SK-N-SH (cell line): ENCODE measurements at regions not wholly inside any gene's neighbourhood (a gene's known extent, or its start where the extent isn't known, plus 50 kb on each side); places are given as distances from the start of the nearest gene placed in this dataset.

Experiments used
- CTCF ChIA-PET: fragments of 300-600, 350-600 bp; formaldehyde crosslinking; extraction: SDS; loops from one replicate; lab custom pipeline; 2021; lab: Yijun Ruan, JAX
- POLR2A ChIA-PET: fragments of 350-600 bp; sonication (Branson Sonifier 250); formaldehyde crosslinking; extraction: SDS; loops from one replicate; lab custom pipeline; 2020; ENCODE audit warnings: antibody characterized with exemption, inconsistent platforms; lab: Yijun Ruan, JAX
- DNase-seq: peaks from one replicate; pipeline ENCODE4 v3.0.0; 2012
- H2AFZ ChIP-seq: fragments of 200-600 bp; sonication (generic); 2 replicates; pipeline ENCODE4 v1.8.1; 2016; ENCODE audit warnings: antibody characterized with exemption, mild to moderate bottlenecking, low read depth
- H3F3A ChIP-seq: fragments of 200-600 bp; sonication (generic); replicated peaks from 2 replicates; pipeline ENCODE3; 2016; ENCODE audit warnings: antibody characterized with exemption, mild to moderate bottlenecking; ENCODE audit not compliant: insufficient read depth
- H3K27ac ChIP-seq, 2 experiments: fragments of 200-500 bp in 1 of 2; fragments of 200-600 bp in 1 of 2; sonication (Bioruptor generic) in 1 of 2; sonication (generic), shearing (Covaris generic) in 1 of 2; 2 replicates each; pipeline versions ENCODE4 v1.5.1 to v1.6.1; 2014 to 2016; ENCODE audit warnings: low read depth in 2 of 2, inconsistent platforms in 1 of 2, low read length in 1 of 2, mild to moderate bottlenecking in 1 of 2, mixed read lengths in 1 of 2
- H3K27me3 ChIP-seq: fragments of 200-600 bp; sonication (generic), shearing (Covaris generic); 2 replicates; pipeline ENCODE4 v1.6.1; 2016; ENCODE audit warnings: mixed run types; ENCODE audit not compliant: insufficient read depth
- H3K36me3 ChIP-seq, 2 experiments: fragments of 200-500 bp in 1 of 2; fragments of 200-600 bp in 1 of 2; sonication (Bioruptor generic) in 1 of 2; sonication (generic) in 1 of 2; replicated peaks in 1 of 2; 2 replicates each; pipeline versions ENCODE3 to v1.5.1; 2014 to 2016; ENCODE audit warnings: low read length in 1 of 2, mild to moderate bottlenecking in 1 of 2; ENCODE audit not compliant: insufficient read depth in 2 of 2, control insufficient read depth in 1 of 2
- H3K4me1 ChIP-seq, 2 experiments: fragments of 200-500 bp in 1 of 2; fragments of 200-600 bp in 1 of 2; sonication (Bioruptor generic) in 1 of 2; sonication (generic), shearing (Covaris generic) in 1 of 2; 2 replicates each; pipeline versions ENCODE4 v1.5.1 to v1.6.1; 2014 to 2016; ENCODE audit warnings: low read depth in 1 of 2, low read length in 1 of 2, mixed run types in 1 of 2; ENCODE audit not compliant: insufficient read depth in 2 of 2, control insufficient read depth in 1 of 2
- H3K4me2 ChIP-seq: fragments of 200-600 bp; sonication (generic), shearing (Covaris generic); 2 replicates; pipeline ENCODE4 v1.6.1; 2017; ENCODE audit warnings: mixed run types
- H3K4me3 ChIP-seq, 2 experiments: fragments of 200-500 bp in 1 of 2; fragments of 200-600 bp in 1 of 2; sonication (Bioruptor generic) in 1 of 2; sonication (generic), shearing (Covaris generic) in 1 of 2; 2 replicates each; pipeline versions ENCODE4 v1.5.1 to v1.8.1; 2014 to 2016; ENCODE audit warnings: low read depth in 2 of 2, inconsistent platforms in 1 of 2, low read length in 1 of 2, mild to moderate bottlenecking in 1 of 2, mixed read lengths in 1 of 2, moderate library complexity in 1 of 2
- H3K79me2 ChIP-seq: fragments of 200-600 bp; sonication (generic); 2 replicates; pipeline ENCODE4 v1.8.1; 2017; ENCODE audit warnings: mild to moderate bottlenecking; ENCODE audit not compliant: insufficient read depth
- H3K9ac ChIP-seq: fragments of 200-600 bp; sonication (generic); 2 replicates; pipeline ENCODE4 v1.6.1; 2017; ENCODE audit warnings: mixed run types
- H3K9me2 ChIP-seq: fragments of 200-600 bp; sonication (generic); 2 replicates; pipeline ENCODE4 v1.6.1; 2017; ENCODE audit warnings: mixed run types
- H3K9me3 ChIP-seq: fragments of 200-600 bp; sonication (generic); 2 replicates; pipeline ENCODE4 v1.6.1; 2017; ENCODE audit warnings: mixed run types, mild to moderate bottlenecking, moderate library complexity
- H4K20me1 ChIP-seq: fragments of 200-600 bp; sonication (generic); 2 replicates; pipeline ENCODE4 v1.6.1; 2017; ENCODE audit warnings: mild to moderate bottlenecking, mixed run types; ENCODE audit not compliant: insufficient read depth
- ELF1 ChIP-seq: IDR thresholded peaks from 2 replicates; pipeline ENCODE4 v1.4.0; 2012
- EP300 ChIP-seq, 2 experiments: IDR thresholded peaks; 2 replicates each; pipeline versions ENCODE4 v1.4.0 to v1.6.1; 2012; ENCODE audit warnings: borderline replicate concordance in 1 of 2, low read depth in 1 of 2, low read length in 1 of 2
- EZH2phosphoT487 ChIP-seq: fragments of 200-600 bp; sonication (generic); IDR thresholded peaks from 2 replicates; pipeline ENCODE4 v1.6.1; 2017; ENCODE audit warnings: low read depth, mixed run types, mild to moderate bottlenecking, antibody characterized with exemption, moderate library complexity, borderline replicate concordance
- FOSL2 ChIP-seq: IDR thresholded peaks from 2 replicates; pipeline ENCODE4 v1.4.0; 2012; ENCODE audit warnings: low read depth, mild to moderate bottlenecking, moderate library complexity, borderline replicate concordance
- FOXJ3 ChIP-seq: sonication (generic); formaldehyde crosslinking; IDR thresholded peaks from 2 replicates; pipeline ENCODE4 v1.5.1; 2020; ENCODE audit warnings: mild to moderate bottlenecking, missing genetic modification reagents
- FOXM1 ChIP-seq: IDR thresholded peaks from 2 replicates; pipeline ENCODE4 v1.4.0; 2012; ENCODE audit warnings: low read depth, mild to moderate bottlenecking
- GATA2 ChIP-seq: sonication (generic); formaldehyde crosslinking; IDR thresholded peaks from 2 replicates; pipeline ENCODE4 v1.5.0; 2020; ENCODE audit warnings: mild to moderate bottlenecking, missing genetic modification reagents
- JUND ChIP-seq: IDR thresholded peaks from 2 replicates; pipeline ENCODE4 v1.4.0; 2012
- MXI1 ChIP-seq: IDR thresholded peaks from 2 replicates; pipeline ENCODE4 v1.6.1; 2012; ENCODE audit warnings: mild to moderate bottlenecking, low read depth, low read length, improper control_type of control experiment
- NFIC ChIP-seq: IDR thresholded peaks from 2 replicates; pipeline ENCODE4 v1.4.0; 2012; ENCODE audit warnings: borderline replicate concordance
- RAD21 ChIP-seq: IDR thresholded peaks from 2 replicates; pipeline ENCODE4 v1.6.1; 2012; ENCODE audit warnings: mild to moderate bottlenecking, low read length
- RFX5 ChIP-seq: IDR thresholded peaks from 2 replicates; pipeline ENCODE4 v1.6.1; 2012; ENCODE audit warnings: mild to moderate bottlenecking, improper control_type of control experiment, low read length
- TAF1 ChIP-seq: IDR thresholded peaks from 2 replicates; pipeline ENCODE4 v1.6.1; 2012; ENCODE audit warnings: low read depth, mild to moderate bottlenecking, low read length, moderate library complexity, borderline replicate concordance
- TCF12 ChIP-seq: IDR thresholded peaks from 2 replicates; pipeline ENCODE4 v1.4.0; 2012
- TEAD4 ChIP-seq: IDR thresholded peaks from 2 replicates; pipeline ENCODE4 v1.4.0; 2012; ENCODE audit warnings: mild to moderate bottlenecking, borderline replicate concordance; ENCODE audit not compliant: insufficient read depth
- WGBS: methylation state at CpG from one replicate; pipeline ENCODE4 v1.1.6; 2017; ENCODE audit warnings: low lambda C conversion rate; 5-methylcytosine and 5-hydroxymethylcytosine counted together
- TF ChIP-seq, protein P1 (sequence below): IDR thresholded peaks from 2 replicates; pipeline ENCODE4 v1.4.0; 2012; ENCODE audit warnings: low read depth
- TF ChIP-seq, protein P2 (sequence below): IDR thresholded peaks from 2 replicates; pipeline ENCODE4 v1.4.0; 2012; ENCODE audit warnings: low read depth, borderline replicate concordance
- TF ChIP-seq, protein P3 (sequence below): IDR thresholded peaks from 2 replicates; pipeline ENCODE4 v1.6.1; 2012; ENCODE audit warnings: mild to moderate bottlenecking, low read depth, low read length, moderate library complexity
- TF ChIP-seq, protein P4 (sequence below): fragments of 150-350 bp; IDR thresholded peaks from 2 replicates; pipeline ENCODE4 v1.6.1; 2016; ENCODE audit warnings: mild to moderate bottlenecking, low read depth, low read length

DNA sequence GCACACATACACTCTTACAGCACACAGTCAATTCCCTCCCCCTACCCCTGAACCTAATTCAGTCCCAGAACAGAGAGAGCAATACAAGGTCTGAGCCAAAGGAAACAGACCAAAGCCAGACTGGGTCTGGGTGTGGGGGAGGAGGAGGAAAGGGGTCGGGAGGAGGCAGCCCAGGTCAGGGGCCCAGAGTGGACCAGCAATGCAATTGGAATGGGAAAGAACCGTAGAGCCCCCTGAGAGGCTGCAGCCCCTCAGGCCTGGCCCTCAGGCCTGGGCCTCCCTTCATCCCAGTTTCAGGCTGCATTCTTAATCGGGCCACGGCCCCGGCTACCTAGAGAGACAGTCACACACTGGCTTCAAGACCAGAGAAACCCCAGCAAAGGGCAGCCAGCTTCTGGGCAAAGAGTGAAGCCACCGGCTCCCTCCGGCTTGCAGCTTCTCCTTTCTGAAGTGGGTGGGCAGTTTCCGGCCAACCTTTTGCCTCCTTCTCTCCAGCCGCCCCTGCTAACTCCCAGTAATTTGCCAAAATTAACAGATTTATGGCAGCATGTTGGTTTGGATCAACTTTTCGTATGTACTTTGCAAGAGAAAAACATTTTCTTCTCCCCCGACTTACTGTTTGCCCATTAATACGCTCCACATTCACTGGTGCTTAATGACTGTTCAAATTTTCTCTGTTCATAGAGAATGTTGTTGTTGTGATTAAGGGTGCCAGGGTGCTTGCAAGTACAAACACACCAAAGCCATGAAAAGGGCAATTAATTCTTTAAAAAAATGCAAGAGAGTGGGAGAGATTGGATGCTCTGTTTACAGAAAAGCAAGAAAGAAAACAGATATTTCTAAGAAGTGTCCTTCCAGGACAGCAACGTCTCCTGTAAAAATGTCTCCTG is 488.3 kb downstream of the MN1 start:
- Histone ChIP-seq H4K20me1 (no peaks in the 10 kb centered on the region), H3K9ac (no peak overlapping the region), H3K36me3 (no peaks in the 10 kb centered on the region), H3K27ac (no peak overlapping the region), H3K4me3 (no peak overlapping the region), H3K4me1 (peaks cover 0 to 11% of the 10 kb centered on the region in 2 experiments; a peak in 2 of 4 replicates), H3K27me3 (peaks cover 12% of the 10 kb centered on the region), H3K4me2 (no peak overlapping the region), H3F3A (no peaks in the 10 kb centered on the region), H3K9me2 (no peaks in the 10 kb centered on the region), H2AFZ (no peak overlapping the region), H3K9me3 (no peaks in the 10 kb centered on the region), H3K79me2 (no peaks in the 10 kb centered on the region)
- DNase-seq = no peak
- ChIA-PET CTCF (no interaction called here), POLR2A (no interaction called here)
- 65% methylated on average over 11 of the region's 13 CpGs for WGBS
- TF ChIP-seq NFIC (no peak), TAF1 (no peak), FOXM1 (no peak), GATA2 (CRISPR knock-in tag) (no peak), TCF12 (no peak), FOXJ3 (CRISPR knock-in tag) (no peak), TEAD4 (no peak)
- TF ChIP-seq, protein P1, sequence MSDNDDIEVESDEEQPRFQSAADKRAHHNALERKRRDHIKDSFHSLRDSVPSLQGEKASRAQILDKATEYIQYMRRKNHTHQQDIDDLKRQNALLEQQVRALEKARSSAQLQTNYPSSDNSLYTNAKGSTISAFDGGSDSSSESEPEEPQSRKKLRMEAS = no peak
- TF ChIP-seq, protein P2, sequence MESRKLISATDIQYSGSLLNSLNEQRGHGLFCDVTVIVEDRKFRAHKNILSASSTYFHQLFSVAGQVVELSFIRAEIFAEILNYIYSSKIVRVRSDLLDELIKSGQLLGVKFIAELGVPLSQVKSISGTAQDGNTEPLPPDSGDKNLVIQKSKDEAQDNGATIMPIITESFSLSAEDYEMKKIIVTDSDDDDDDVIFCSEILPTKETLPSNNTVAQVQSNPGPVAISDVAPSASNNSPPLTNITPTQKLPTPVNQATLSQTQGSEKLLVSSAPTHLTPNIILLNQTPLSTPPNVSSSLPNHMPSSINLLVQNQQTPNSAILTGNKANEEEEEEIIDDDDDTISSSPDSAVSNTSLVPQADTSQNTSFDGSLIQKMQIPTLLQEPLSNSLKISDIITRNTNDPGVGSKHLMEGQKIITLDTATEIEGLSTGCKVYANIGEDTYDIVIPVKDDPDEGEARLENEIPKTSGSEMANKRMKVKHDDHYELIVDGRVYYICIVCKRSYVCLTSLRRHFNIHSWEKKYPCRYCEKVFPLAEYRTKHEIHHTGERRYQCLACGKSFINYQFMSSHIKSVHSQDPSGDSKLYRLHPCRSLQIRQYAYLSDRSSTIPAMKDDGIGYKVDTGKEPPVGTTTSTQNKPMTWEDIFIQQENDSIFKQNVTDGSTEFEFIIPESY = no peak

DNA sequence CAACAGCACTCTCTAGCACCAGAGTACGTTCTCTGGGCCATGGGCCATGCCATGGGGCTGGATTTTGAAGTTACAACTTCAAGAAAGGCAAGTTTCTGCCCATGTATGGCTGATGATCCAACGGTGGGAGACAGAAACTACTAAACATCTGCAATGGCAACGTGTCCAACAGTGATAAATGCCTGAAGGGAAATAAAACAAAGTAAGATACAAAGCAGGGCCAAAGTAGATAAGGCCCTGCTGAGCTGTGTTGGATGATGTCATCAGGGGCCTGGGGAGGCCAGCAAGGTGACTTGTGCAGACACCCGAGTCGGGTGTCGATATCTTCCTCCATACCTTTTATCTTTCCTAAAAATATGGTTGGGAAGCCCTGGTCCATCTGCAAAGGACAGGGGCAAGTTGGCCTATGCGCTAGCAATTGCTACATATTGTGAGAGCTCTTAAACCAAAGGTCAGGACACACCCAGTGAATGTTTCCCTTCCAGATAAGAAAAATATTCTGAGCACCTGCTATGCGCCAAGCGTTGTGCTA is 487.2 kb downstream of the MN1 start:
- Histone ChIP-seq H3K27me3 (peaks cover 15% of the 10 kb centered on the region), H3K4me2 (no peak overlapping the region), H3K79me2 (no peaks in the 10 kb centered on the region), H3K9ac (no peak overlapping the region), H3K27ac (no peak overlapping the region), H2AFZ (no peak overlapping the region), H4K20me1 (no peaks in the 10 kb centered on the region), H3K36me3 (no peaks in the 10 kb centered on the region), H3K4me3 (no peak overlapping the region), H3K9me2 (no peaks in the 10 kb centered on the region), H3F3A (no peaks in the 10 kb centered on the region), H3K4me1 (peaks cover 0 to 11% of the 10 kb centered on the region in 2 experiments; a peak in 2 of 4 replicates), H3K9me3 (no peaks in the 10 kb centered on the region)
- no peak for DNase-seq
- 52% methylated on average over 9 of the region's 9 CpGs for WGBS
- POLR2A ChIA-PET = no interaction called here
- CTCF ChIA-PET = interaction anchor here (1.4 kb wide), 1 partner anchor 17 kb away, joined by 4 read pairs; no protein-coding TSS in a partner anchor
- TF ChIP-seq, protein P3, sequence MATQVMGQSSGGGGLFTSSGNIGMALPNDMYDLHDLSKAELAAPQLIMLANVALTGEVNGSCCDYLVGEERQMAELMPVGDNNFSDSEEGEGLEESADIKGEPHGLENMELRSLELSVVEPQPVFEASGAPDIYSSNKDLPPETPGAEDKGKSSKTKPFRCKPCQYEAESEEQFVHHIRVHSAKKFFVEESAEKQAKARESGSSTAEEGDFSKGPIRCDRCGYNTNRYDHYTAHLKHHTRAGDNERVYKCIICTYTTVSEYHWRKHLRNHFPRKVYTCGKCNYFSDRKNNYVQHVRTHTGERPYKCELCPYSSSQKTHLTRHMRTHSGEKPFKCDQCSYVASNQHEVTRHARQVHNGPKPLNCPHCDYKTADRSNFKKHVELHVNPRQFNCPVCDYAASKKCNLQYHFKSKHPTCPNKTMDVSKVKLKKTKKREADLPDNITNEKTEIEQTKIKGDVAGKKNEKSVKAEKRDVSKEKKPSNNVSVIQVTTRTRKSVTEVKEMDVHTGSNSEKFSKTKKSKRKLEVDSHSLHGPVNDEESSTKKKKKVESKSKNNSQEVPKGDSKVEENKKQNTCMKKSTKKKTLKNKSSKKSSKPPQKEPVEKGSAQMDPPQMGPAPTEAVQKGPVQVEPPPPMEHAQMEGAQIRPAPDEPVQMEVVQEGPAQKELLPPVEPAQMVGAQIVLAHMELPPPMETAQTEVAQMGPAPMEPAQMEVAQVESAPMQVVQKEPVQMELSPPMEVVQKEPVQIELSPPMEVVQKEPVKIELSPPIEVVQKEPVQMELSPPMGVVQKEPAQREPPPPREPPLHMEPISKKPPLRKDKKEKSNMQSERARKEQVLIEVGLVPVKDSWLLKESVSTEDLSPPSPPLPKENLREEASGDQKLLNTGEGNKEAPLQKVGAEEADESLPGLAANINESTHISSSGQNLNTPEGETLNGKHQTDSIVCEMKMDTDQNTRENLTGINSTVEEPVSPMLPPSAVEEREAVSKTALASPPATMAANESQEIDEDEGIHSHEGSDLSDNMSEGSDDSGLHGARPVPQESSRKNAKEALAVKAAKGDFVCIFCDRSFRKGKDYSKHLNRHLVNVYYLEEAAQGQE = no peak
- no peak for TF ChIP-seq FOSL2
- no peak for TF ChIP-seq RAD21
- TF ChIP-seq RFX5 = no peak
- TF ChIP-seq, protein P4, sequence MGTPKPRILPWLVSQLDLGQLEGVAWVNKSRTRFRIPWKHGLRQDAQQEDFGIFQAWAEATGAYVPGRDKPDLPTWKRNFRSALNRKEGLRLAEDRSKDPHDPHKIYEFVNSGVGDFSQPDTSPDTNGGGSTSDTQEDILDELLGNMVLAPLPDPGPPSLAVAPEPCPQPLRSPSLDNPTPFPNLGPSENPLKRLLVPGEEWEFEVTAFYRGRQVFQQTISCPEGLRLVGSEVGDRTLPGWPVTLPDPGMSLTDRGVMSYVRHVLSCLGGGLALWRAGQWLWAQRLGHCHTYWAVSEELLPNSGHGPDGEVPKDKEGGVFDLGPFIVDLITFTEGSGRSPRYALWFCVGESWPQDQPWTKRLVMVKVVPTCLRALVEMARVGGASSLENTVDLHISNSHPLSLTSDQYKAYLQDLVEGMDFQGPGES = no peak
- no peak for TF ChIP-seq EP300 (IDR thresholded peaks at IDR 0.05; ENCODE audit: borderline replicate concordance in 1 of 2, low read depth in 1 of 2, low read length in 1 of 2)
- TF ChIP-seq TEAD4 = no peak
- TF ChIP-seq, protein P1 = no peak
- no peak for TF ChIP-seq EZH2phosphoT487
- TF ChIP-seq JUND = no peak
- TF ChIP-seq FOXM1 = no peak
- TF ChIP-seq ELF1 = no peak
- TF ChIP-seq MXI1 = no peak
- TF ChIP-seq NFIC = no peak
